ENCODE measurements at regions not wholly inside any gene's neighbourhood (a gene's known extent, or its start where the extent isn't known, plus 50 kb on each side); places are given as distances from the start of the nearest gene placed in this dataset.
"Not testable (repeated sequence)": the region's sequence is repeated elsewhere in the genome, so short reads cannot be mapped to it uniquely, and the experiment has no call there.

DNA sequence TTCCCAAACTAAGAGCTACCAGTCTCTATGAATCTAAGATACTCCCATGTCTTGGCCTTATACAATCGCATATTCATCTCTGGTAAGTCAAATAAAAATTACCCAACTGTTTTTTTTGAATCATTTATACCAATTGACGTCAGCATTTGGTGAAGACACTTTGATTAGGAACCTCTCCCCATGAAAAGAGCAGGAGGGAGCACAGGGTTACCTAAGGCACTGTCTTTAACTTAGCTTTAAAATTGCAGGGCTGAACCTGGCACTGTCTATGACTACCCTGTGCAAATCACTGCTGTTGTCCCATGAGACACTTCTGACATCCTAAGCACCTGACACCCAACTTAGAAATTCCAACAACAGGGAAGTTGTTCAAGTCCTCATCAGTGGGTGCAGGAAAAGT, 586.4 kb downstream of the MAT2B start:
- DNase-seq: no peak

DNA sequence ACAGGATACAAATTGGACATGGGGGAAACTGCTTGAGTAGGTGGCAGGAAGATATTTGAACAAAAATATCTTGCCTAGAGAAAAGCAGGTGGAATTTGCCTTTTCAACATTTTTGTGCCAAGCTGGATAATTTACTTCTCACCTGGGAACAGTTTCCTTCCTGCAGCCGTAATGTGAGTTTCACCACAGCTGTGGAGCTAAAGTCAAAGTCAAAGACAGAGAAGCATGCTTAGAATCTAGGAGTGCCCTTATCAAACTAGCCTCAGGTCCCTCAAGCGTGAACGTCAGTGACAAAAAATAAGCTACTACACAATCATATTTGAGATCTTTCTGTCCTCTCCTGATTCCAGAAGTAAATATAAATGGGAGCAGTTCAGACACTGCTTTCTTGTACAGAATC, 588.9 kb downstream of the MAT2B start:
- DNase-seq: no peak

DNA sequence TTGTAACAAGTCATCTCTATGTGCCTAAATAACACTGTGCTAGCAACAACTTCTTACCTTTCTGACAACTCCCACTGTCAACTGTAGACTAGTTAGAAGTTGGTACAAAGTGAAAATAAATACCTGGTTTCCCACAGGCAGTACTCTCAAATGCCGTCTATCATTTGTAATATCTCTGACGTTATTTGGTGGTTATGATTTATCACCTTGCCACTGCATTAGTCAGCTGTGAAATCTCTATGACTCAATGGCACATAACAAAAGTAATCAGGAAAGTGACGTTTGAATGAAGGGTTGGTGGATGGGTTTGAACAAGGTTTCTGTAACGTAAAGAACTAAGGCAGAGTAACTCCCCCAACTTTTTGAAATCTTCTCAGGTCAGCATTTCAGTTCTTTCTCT, 592.3 kb downstream of the MAT2B start:
- no peak for DNase-seq

DNA sequence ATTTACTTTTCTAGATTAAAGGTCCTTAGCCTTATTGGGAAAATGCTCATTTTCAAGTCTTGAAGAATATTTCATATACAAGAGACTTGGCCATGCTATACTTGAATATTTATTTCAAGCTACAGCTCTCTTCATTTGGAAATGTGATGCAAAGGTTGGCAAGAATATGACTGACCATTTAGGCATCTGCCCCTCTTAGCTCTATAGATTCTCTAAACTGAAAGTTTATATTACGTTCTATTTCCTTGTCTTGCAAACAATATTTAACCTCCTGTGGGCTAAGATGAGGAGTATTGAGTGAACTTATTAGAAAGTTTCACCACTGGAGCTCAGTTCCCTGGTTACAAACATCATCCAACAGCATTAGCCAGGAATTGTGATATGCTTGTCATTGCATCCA, 593.1 kb downstream of the MAT2B start:
- DNase-seq: no peak

DNA sequence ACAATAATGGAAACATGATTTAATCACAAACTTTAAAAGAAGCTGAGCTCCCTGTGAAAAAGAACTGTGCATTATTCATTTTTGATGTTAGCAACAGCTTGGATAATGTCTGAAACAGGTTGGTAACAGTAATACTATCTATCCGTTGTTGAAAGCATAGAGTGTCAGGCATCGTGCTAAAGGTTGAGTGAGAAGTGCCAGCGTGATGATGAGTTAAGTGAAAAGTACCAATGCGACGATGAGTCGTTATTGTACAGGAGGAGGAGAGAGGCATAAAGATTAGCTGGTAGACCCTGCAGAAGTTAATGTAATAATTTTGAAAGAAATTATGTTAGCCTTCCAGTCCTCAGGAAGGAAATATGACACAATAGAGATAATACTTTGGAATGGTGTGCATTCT, 593.6 kb downstream of the MAT2B start:
- no peak for DNase-seq

DNA sequence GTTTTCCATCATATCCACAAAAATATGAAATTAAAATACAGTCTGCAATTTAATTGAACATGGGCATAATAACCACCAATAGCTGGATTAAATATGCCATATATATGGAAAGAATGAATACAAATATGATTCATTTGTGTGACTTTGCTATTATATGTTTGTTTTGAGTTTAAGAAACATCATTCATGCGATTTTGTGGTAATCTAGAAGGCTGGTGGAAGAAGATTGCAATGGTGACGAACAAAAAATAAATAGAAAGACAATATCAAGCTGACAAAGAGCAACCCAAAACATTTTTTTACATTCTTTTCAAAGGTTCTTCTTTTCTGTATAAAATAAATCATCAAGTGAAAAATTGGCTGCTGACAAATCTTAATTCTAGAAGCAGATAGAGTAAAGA, 610.0 kb downstream of the MAT2B start:
- no peak for DNase-seq

DNA sequence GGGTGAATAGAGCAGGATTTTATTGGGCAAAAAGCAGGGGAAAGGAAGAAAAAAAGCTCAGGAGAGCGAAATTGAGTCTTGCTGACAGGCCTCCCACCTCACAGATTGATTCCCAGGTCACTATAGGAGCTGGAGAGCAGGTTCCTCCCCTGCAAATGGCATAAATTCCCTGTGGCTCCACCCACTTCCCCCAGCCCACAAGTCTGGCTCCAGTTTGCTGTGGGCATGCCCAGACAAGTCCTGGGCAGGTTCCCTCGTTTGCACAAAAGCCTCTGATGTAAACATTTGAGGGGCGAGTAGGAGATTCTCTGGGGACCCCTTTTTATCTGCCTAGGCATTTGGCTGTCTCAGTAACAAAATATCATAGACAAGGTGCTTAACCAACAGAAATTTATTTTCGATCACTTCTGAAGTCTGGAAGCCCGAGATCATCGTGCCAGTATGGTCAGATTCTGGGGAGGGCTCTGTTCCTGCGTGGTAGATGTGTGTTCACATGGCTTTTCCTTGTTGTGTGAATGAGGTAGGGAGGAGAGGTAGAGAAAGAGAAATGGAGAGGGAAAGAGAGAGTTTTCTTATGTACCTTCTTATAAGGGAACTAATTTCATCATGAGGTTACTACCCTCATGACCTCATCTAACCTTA, 614.5 kb downstream of the MAT2B start:
- DNase-seq: no peak

DNA sequence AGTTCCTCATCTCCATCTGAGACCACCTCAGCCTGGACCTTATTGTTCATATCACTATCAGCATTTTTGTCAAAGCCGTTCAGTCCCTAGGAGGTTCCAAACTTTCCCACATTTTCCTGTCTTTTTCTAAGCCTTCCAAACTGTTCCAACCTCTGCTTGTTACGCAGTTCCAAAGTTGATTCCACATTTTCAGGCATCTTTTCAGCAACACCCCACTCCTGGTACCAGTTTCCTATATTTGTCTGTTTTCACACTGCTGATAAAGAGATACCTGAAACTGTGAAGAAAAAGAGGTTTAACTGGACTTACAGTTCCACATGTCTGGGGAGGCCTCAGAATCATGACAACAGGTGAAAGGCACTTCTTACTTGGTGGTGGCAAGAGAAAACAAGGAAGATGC, 622.1 kb downstream of the MAT2B start:
- no peak for DNase-seq

DNA sequence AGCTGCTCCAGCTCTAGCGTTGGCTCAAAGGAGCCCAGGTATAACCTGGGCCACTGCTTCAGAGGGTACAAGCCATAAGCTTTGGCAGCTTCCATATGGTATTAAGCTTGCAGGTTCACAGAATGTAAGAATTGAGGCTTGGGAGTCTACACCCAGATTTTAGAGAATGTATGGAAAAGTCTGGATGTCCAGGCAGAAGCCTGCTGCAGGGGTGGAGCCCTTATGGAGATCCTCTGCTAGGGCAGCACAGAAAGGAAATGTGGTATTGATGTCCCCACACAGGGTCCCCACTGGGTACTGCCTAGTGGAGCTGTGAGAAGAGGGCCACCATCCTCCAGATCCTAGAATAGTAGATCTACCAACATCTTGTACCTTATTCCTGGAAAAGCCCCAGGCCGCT, 626.9 kb downstream of the MAT2B start:
- DNase-seq: no peak

DNA sequence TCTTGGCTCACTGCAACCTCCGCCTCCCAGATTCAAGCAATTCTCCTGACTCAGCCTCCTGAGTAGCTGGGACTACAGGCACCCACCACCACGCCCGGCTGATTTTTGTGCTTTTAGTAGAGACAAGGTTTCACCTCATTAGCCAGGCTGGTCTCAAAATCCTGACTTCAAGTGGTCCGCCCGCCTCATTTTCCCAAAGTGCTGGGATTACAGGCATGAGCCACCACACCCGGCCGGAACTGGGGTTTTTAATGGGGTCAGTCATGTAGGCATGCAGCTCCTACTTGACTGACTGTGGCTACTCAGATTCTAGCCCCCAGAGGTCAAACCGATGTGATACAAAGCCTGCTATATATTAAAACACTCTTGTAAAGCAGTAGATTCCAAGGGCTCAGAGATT, 631.7 kb downstream of the MAT2B start:
- no peak for DNase-seq

DNA sequence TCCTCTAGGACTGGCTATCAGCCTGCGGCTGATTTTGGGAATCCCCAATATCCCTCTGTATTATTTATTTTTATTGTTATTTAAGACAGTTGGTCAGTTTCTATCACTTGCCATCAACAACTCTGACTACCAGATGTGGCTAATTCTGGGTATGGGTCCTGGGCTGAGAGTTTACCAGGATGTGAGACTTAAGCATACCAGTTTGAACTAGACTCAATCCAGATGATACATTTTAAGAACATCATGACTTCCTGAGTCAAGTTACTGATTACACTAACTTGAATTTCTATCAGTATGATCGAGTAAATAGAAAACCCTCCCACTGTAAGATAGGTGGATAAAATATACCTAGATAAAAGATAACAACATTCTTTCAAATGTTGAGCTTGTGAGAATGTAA, 634.0 kb downstream of the MAT2B start:
- no peak for DNase-seq

DNA sequence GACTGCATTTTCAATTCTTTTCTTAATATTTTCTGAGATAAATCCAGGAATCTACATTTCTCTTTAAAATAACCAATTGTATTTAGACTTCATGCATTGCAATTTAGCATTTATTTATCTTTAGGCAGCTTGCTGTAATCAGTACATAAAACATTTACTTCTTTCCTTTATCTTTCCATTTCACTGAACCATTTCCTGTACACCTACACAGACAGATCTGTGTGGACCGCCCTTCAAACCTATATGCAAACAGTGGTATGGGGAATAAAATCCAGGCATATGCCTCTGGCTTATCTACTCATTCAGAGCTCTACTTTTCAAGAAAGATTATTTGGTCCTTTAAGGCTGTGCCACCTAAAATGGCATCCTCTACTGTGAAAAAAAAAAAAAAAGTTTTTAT, 640.0 kb downstream of the MAT2B start:
- DNase-seq: no peak

DNA sequence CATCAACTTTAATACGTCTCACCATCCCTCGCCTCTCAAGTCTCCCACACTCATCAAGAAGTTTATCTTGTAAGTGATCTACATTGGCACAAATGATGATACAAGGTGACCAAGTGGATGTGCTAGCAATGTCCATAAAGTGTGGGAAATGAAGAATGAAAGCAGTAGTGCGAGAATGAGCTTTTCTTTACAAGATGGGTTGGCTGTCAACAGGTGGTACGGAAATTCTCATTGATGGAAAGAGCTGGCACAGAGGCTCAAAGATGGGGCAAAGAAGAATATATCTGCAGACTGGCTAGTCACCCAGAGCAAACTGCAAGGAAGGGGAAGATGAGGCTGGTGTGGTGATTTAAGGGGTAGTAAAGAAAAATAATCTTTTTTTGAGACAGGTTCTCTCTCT, 640.8 kb downstream of the MAT2B start:
- no peak for DNase-seq

DNA sequence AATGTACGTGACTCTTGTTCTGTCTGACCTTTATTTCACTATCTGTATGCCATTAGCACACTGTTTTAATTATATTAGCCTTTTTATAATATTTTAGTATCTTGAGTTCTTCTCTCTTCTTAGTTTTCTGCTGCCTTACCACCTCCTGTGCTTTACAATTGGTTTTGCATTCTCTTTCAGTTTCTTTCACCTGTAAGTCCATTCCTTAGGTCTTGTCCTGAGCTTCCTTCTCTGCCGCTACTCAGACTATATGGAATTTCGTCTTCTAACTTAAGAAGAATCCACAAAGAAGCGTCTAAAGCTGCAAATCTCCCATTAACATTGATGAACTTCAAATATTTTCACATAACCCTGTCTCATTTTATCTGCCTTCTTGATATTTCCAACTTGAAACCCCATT, 642.9 kb downstream of the MAT2B start:
- DNase-seq: no peak

DNA sequence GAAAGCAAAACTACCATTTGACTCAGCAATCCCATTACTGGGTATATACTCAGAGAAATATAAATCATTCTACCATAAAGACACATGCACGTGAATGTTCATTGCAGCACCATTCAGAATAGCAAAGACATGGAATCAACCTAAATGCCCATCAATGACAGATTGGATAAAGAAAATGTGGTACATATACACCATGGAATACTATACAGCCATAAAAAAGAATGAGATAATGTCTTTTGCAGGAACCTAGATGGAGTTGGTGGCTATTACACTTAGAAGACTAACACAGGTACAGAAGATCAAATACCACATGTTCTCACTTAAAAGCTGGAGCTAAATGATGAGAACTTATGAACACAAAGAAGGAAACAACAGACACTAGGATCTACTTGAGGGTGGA, 647.1 kb downstream of the MAT2B start:
- DNase-seq: not testable (repeated sequence)

DNA sequence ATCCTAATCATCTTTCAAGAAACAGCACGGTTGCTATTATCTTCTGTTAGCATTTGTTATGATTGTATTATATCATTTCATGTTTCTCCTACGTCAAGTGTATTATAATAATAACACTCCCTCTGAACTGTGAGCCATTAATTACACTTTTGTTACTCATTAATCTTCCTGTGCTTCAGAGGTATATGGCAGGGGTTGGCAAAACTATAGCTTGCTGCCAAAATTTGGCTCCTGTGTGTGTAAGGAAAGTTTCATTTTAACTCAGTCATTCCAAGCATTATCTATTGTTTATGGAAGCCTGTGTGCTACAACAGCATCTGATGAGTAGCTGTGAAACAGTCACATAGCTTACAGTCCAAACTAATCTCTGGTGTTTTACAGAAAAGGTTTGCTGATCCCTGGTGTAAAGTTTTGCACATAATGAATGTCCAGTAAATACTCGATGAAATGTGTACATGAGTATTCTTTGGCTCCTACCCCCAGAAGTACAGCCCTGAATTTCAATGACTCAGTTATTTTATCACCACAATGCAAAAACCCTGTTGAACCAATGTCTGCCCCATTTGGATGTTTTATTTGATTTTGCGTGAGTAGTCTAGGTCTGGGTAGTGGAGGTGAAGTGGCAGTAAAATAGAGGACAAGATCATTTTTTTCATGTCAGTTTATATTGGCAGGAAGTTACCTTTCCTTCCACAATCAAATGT, 648.2 kb downstream of the MAT2B start:
- no peak for DNase-seq

DNA sequence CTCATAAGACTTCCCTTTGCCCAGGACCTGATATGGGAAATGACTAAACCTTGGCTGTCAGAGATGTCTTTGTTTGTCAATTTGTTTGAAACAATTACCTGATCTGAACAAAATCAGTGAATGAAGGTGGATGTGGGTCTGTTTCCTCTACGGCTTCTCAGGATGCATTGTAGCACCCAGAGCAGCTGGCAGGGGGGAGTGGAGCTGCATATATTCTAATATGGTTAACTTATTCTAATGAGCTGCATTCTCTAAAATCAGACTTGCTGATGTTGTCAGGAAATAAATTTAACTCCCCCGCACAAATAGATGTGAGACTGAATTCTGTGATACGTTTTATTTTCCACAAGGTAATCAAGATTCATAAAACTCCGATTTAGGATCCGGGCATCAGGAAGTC, 665.4 kb downstream of the MAT2B start:
- no peak for DNase-seq

DNA sequence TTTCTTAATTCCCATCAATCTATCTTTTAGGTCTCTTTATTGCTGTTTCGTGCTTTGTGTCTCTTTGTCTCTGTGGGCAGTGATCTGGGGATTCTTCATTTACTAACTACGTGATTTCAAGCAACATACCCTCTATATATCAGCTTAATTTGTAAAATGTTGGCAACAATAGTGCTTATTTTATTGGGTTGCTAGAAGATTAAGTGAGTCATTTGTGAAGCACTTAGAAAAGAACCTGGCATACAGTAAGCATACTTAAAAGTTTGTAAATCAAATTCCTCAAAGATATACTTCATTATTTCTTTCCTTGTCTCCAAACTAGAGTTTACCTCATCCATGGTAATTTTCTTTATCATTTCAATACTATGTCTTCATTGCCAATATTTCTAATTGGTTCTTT, 669.7 kb downstream of the MAT2B start:
- no peak for DNase-seq

DNA sequence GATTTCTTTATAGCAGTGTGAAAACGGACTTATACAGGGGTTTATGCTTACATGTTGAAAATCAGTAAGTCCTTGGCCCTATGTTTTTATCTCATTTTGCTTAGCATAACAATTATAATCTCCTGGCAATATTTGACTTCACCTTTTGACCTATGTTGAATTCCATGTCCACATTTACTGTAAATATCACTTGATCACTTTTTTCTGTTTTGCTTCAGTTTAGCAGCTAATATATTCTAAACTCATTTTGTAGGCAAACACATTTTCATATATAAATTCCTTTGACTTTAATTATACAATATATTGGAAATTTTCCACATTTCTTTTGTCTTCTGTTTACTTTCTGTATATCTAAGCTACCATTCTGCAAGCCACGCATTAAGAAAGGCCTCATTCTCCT, 674.0 kb downstream of the MAT2B start:
- DNase-seq: no peak

DNA sequence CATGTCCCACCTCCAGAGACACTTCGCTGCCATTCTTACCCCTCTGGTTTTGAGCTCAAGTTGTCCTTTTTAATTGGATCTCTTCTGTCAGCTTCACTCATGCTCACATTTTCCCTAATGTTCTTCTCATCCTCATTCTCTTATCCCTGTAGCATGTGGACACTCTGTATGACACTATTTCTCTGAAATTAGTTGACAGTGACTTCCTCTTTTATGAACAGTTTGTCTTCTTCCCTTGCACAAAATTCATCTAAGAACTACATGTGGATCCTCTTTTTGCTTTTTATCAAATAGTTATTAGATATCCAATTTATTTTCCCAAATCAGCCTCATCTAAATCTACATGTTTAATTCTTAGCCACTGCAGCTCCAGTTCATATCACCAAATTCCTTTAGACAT, 676.2 kb downstream of the MAT2B start:
- DNase-seq: no peak

DNA sequence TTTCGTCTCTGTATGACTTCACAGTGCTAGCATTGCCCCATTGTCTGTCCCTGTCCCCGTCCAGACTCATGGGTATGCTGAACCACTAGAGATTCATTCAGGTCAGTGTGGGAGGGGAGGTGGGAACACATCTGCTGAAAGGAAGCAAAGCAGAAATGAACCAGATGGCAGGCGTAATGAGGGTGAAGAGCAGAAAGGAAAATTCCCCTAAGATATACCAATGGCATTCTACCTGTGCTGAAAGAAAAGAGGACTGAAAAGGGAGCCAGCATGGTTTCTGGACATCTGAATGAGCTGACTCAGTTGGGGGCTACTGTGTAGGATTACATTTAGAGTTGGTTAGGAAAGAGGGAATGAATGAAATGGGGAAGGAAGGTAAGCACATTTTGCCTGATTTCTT, 678.7 kb downstream of the MAT2B start:
- DNase-seq: peak in 1 of 58 donors; percentile 8

DNA sequence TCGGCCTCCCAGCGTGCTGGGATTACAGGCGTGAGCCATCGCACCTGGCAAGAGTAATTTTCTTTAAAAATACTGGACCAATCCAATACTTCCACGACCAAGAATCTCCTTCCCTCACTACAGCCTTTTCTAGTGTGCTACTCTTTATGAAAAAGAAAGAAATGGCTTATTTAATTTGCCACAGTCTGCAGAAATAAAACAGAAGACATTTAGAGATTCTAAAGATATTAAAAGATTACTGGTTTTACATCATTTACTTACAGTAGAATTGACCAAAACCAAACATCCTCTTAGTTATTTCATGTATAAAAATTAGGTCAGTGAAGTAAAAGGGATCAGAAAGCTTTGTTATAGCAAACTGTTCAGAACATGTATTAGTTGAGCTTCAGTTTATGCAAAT, 679.6 kb downstream of the MAT2B start:
- DNase-seq: no peak

DNA sequence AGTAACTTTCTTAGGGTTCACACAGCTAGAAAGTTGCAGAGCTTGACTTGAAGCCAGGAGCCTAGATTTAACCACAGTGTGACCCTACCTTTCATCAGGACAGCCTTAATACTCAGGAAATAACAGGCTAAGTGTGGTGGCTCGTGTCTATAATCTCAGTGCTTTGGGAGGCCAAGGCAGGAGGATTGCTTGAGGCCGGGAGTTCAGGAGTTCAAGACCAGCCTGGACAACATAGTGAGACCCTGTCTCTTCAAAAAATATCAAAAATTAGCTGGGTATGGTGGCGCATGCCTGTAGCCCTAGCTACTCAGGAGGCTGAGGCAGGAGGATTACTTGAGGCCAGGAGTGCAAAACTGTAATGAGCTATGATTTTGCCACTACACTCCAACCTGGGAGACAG, 681.1 kb downstream of the MAT2B start:
- no peak for DNase-seq

DNA sequence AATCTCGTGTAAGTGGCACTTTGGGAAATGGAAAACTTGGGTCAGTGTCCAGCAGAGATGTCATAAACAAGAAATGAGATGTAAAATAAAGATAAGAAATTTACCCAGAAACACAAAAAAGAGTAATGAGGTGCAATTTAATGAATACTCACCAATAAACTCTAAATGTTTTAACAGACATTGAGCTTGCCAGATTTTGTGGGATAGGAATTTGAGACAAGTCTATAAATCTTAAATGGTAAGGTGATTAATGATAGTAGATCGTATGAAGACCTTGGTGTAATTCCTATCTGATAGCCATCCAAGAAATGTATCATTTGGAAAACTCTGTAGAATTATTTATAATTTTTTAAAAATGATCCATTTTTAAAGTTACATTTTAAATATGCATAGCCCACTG, 682.4 kb downstream of the MAT2B start:
- no peak for DNase-seq
